Activated T-cell treated with anti-CD3 and anti-CD28 coated beads, Interleukin-2, amount 50 U/mL, for 4 hours (primary cell): ENCODE measurements at regions not wholly inside any gene's neighbourhood (a gene's known extent, or its start where the extent isn't known, plus 50 kb on each side); places are given as distances from the start of the nearest gene placed in this dataset.

Experiments used
- ATAC-seq, 2 donors: fragments of 200-7000 bp; cut with Tn5 transposase; one replicate each; pipeline ENCODE4 v1.10.0; 2021
- DNase-seq: peaks from one replicate; pipeline ENCODE4 v3.0.0-alpha.2; 2020
- H3K27me3 Mint-ChIP-seq: one replicate; pipeline ENCODE4 v1.8.0; 2021; ENCODE audit warnings: low read depth, mixed read lengths
- H3K36me3 Mint-ChIP-seq: one replicate; pipeline ENCODE4 v1.8.0; 2022; ENCODE audit warnings: mixed read lengths; ENCODE audit not compliant: insufficient read depth
- H3K4me1 Mint-ChIP-seq: one replicate; pipeline ENCODE4 v1.8.0; 2021; ENCODE audit warnings: low read depth, mixed read lengths
- H3K4me3 Mint-ChIP-seq: one replicate; pipeline ENCODE4 v1.8.0; 2021; ENCODE audit warnings: mild to moderate bottlenecking, moderate library complexity, mixed read lengths
- H3K9me3 Mint-ChIP-seq: one replicate; pipeline ENCODE4 v1.8.0; 2021; ENCODE audit warnings: mixed read lengths

- DNase-seq (no peak), ATAC-seq (no peak)
- no peaks in the 10 kb centered on the region for H3K9me3 Mint-ChIP-seq
- peaks cover 7% of the 10 kb centered on the region for H3K27me3 Mint-ChIP-seq
- no peaks in the 10 kb centered on the region for H3K4me1 Mint-ChIP-seq
- H3K4me3 Mint-ChIP-seq = no peak overlapping the region
- H3K36me3 Mint-ChIP-seq = no peaks in the 10 kb centered on the region
These were observed 401.0 kb upstream of the UBE2E3 start for GRCh38 chr2:180579388-180579787.

- no peak for DNase-seq
- peaks cover 7% of the 10 kb centered on the region for H3K27me3 Mint-ChIP-seq
- H3K4me1 Mint-ChIP-seq = no peaks in the 10 kb centered on the region
- H3K4me3 Mint-ChIP-seq = no peak overlapping the region
- no peaks in the 10 kb centered on the region for H3K9me3 Mint-ChIP-seq
- ATAC-seq = no peak
- H3K36me3 Mint-ChIP-seq = no peaks in the 10 kb centered on the region
These were observed 402.0 kb upstream of the UBE2E3 start for GRCh38 chr2:180578441-180578840.

GRCh38 chr2:180577567-180577966, 402.8 kb upstream of the UBE2E3 start:
- DNase-seq = no peak
- ATAC-seq = no peak
- H3K9me3 Mint-ChIP-seq = no peaks in the 10 kb centered on the region
- H3K4me1 Mint-ChIP-seq = no peaks in the 10 kb centered on the region
- peaks cover 7% of the 10 kb centered on the region for H3K27me3 Mint-ChIP-seq
- H3K4me3 Mint-ChIP-seq = no peak overlapping the region
- H3K36me3 Mint-ChIP-seq = no peaks in the 10 kb centered on the region

- ATAC-seq = no peak
- no peak for DNase-seq
- H3K36me3 Mint-ChIP-seq = no peaks in the 10 kb centered on the region
- H3K4me3 Mint-ChIP-seq = no peak overlapping the region
- H3K4me1 Mint-ChIP-seq = no peaks in the 10 kb centered on the region
- H3K9me3 Mint-ChIP-seq = no peaks in the 10 kb centered on the region
- no peaks in the 10 kb centered on the region for H3K27me3 Mint-ChIP-seq
These were observed 406.5 kb upstream of the UBE2E3 start for GRCh38 chr2:180573951-180574350.

- Mint-ChIP-seq H3K4me1 (no peaks in the 10 kb centered on the region), H3K4me3 (no peak overlapping the region), H3K9me3 (no peaks in the 10 kb centered on the region), H3K36me3 (no peaks in the 10 kb centered on the region), H3K27me3 (no peaks in the 10 kb centered on the region)
- no peak for ATAC-seq
- DNase-seq = no peak
These were observed 408.1 kb upstream of the UBE2E3 start for GRCh38 chr2:180572346-180572745.

GRCh38 chr2:180571559-180571958, 408.8 kb upstream of the UBE2E3 start:
- H3K4me1 Mint-ChIP-seq = no peaks in the 10 kb centered on the region
- DNase-seq (no peak), ATAC-seq (no peak)
- H3K4me3 Mint-ChIP-seq = no peak overlapping the region
- no peaks in the 10 kb centered on the region for H3K36me3 Mint-ChIP-seq
- no peaks in the 10 kb centered on the region for H3K9me3 Mint-ChIP-seq
- H3K27me3 Mint-ChIP-seq = no peaks in the 10 kb centered on the region

- H3K4me1 Mint-ChIP-seq = no peaks in the 10 kb centered on the region
- ATAC-seq = no peak
These were observed 409.5 kb upstream of the UBE2E3 start for GRCh38 chr2:180570864-180571263.

GRCh38 chr2:180564051-180564450, 416.4 kb upstream of the UBE2E3 start:
- Mint-ChIP-seq H3K36me3 (no peaks in the 10 kb centered on the region), H3K9me3 (no peaks in the 10 kb centered on the region), H3K4me1 (no peaks in the 10 kb centered on the region), H3K4me3 (no peak overlapping the region), H3K27me3 (no peaks in the 10 kb centered on the region)
- DNase-seq (no peak), ATAC-seq (no peak)

More at GRCh38 chr2:180570864-180571263, 409.5 kb upstream of the UBE2E3 start:
- no peaks in the 10 kb centered on the region for H3K36me3 Mint-ChIP-seq
- no peaks in the 10 kb centered on the region for H3K27me3 Mint-ChIP-seq
- no peaks in the 10 kb centered on the region for H3K9me3 Mint-ChIP-seq
- H3K4me3 Mint-ChIP-seq = no peak overlapping the region
- DNase-seq = no peak

GRCh38 chr2:180562378-180562777, 418.0 kb upstream of the UBE2E3 start:
- no peaks in the 10 kb centered on the region for H3K27me3 Mint-ChIP-seq
- H3K4me1 Mint-ChIP-seq = no peaks in the 10 kb centered on the region
- no peak overlapping the region for H3K4me3 Mint-ChIP-seq
- H3K36me3 Mint-ChIP-seq = no peaks in the 10 kb centered on the region
- H3K9me3 Mint-ChIP-seq = no peaks in the 10 kb centered on the region
- no peak for ATAC-seq
- DNase-seq = no peak

GRCh38 chr2:180559771-180560170, 420.6 kb upstream of the UBE2E3 start:
- H3K4me1 Mint-ChIP-seq = no peaks in the 10 kb centered on the region
- H3K9me3 Mint-ChIP-seq = no peaks in the 10 kb centered on the region
- H3K36me3 Mint-ChIP-seq = no peaks in the 10 kb centered on the region
- no peaks in the 10 kb centered on the region for H3K27me3 Mint-ChIP-seq
- H3K4me3 Mint-ChIP-seq = no peak overlapping the region
- ATAC-seq (no peak), DNase-seq (no peak)

- H3K36me3 Mint-ChIP-seq = no peaks in the 10 kb centered on the region
- DNase-seq (no peak), ATAC-seq (no peak)
- H3K4me1 Mint-ChIP-seq = no peaks in the 10 kb centered on the region
- H3K27me3 Mint-ChIP-seq = no peaks in the 10 kb centered on the region
- H3K9me3 Mint-ChIP-seq = no peaks in the 10 kb centered on the region
- no peak overlapping the region for H3K4me3 Mint-ChIP-seq
These were observed 421.4 kb upstream of the UBE2E3 start for GRCh38 chr2:180559038-180559437.

- no peak for DNase-seq
- ATAC-seq = no peak
These were observed 424.9 kb upstream of the UBE2E3 start for GRCh38 chr2:180555391-180555965.

GRCh38 chr2:180554330-180554729, 426.1 kb upstream of the UBE2E3 start:
- Mint-ChIP-seq H3K27me3 (no peaks in the 10 kb centered on the region), H3K4me1 (no peaks in the 10 kb centered on the region), H3K4me3 (no peak overlapping the region), H3K36me3 (no peaks in the 10 kb centered on the region), H3K9me3 (no peaks in the 10 kb centered on the region)
- no peak for DNase-seq
- ATAC-seq = no peak

More at GRCh38 chr2:180555391-180555965, 424.9 kb upstream of the UBE2E3 start:
- Mint-ChIP-seq H3K9me3 (no peaks in the 10 kb centered on the region), H3K36me3 (no peaks in the 10 kb centered on the region), H3K27me3 (no peaks in the 10 kb centered on the region), H3K4me1 (no peaks in the 10 kb centered on the region), H3K4me3 (no peak overlapping the region)

GRCh38 chr2:180553094-180553715, 427.2 kb upstream of the UBE2E3 start:
- H3K36me3 Mint-ChIP-seq = no peaks in the 10 kb centered on the region
- no peaks in the 10 kb centered on the region for H3K9me3 Mint-ChIP-seq
- H3K4me1 Mint-ChIP-seq = no peaks in the 10 kb centered on the region
- ATAC-seq = no peak
- H3K27me3 Mint-ChIP-seq = no peaks in the 10 kb centered on the region
- H3K4me3 Mint-ChIP-seq = no peak overlapping the region
- DNase-seq = no peak

GRCh38 chr2:180542511-180542910, 437.9 kb upstream of the UBE2E3 start:
- Mint-ChIP-seq H3K36me3 (no peaks in the 10 kb centered on the region), H3K27me3 (peaks cover 9% of the 10 kb centered on the region), H3K4me3 (no peak overlapping the region), H3K4me1 (no peaks in the 10 kb centered on the region), H3K9me3 (no peaks in the 10 kb centered on the region)
- DNase-seq (no peak), ATAC-seq (no peak)
